ENCODE measurements at regions not wholly inside any gene's neighbourhood (a gene's known extent, or its start where the extent isn't known, plus 50 kb on each side); places are given as distances from the start of the nearest gene placed in this dataset.

GRCh38 chr10:78332657-78333056 is 299.0 kb downstream of the RPS24 start:
- BruUV-seq (replicated peaks) = no TSS peak
- Histone ChIP-seq H3K9me3 (ENCODE audit: low read depth, low read length, poor library complexity, severe bottlenecking) (no peaks in the 10 kb centered on the region), H3K27ac (ENCODE audit: low read depth, low read length, poor library complexity, severe bottlenecking) (no peak overlapping the region), H3K4me3 (ENCODE audit: low read depth, low read length, poor library complexity, severe bottlenecking) (no peak overlapping the region), H3K27me3 (replicated peaks; ENCODE audit: insufficient read depth, low read depth, low read length, poor library complexity) (no peaks in the 10 kb centered on the region), H3K36me3 (ENCODE audit: insufficient read depth, low read length, poor library complexity, severe bottlenecking) (no peaks in the 10 kb centered on the region), H3K4me1 (ENCODE audit: insufficient read depth, low read length, poor library complexity, severe bottlenecking) (no peaks in the 10 kb centered on the region)
- DNase-seq (ENCODE audit: low spot score) = no peak
- CTCF ChIA-PET = no interaction called here
- POLR2A ChIA-PET (ENCODE audit: low non-redundant PET) = no interaction called here
- intact Hi-C loops (cut with micrococcal nuclease; ENCODE audit: unreplicated experiment) = no loop called here
- TF ChIP-seq, protein P1, sequence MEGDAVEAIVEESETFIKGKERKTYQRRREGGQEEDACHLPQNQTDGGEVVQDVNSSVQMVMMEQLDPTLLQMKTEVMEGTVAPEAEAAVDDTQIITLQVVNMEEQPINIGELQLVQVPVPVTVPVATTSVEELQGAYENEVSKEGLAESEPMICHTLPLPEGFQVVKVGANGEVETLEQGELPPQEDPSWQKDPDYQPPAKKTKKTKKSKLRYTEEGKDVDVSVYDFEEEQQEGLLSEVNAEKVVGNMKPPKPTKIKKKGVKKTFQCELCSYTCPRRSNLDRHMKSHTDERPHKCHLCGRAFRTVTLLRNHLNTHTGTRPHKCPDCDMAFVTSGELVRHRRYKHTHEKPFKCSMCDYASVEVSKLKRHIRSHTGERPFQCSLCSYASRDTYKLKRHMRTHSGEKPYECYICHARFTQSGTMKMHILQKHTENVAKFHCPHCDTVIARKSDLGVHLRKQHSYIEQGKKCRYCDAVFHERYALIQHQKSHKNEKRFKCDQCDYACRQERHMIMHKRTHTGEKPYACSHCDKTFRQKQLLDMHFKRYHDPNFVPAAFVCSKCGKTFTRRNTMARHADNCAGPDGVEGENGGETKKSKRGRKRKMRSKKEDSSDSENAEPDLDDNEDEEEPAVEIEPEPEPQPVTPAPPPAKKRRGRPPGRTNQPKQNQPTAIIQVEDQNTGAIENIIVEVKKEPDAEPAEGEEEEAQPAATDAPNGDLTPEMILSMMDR (conservative IDR thresholded peaks at IDR 0.05; ENCODE audit: low read depth, low read length) = no peak

DNA sequence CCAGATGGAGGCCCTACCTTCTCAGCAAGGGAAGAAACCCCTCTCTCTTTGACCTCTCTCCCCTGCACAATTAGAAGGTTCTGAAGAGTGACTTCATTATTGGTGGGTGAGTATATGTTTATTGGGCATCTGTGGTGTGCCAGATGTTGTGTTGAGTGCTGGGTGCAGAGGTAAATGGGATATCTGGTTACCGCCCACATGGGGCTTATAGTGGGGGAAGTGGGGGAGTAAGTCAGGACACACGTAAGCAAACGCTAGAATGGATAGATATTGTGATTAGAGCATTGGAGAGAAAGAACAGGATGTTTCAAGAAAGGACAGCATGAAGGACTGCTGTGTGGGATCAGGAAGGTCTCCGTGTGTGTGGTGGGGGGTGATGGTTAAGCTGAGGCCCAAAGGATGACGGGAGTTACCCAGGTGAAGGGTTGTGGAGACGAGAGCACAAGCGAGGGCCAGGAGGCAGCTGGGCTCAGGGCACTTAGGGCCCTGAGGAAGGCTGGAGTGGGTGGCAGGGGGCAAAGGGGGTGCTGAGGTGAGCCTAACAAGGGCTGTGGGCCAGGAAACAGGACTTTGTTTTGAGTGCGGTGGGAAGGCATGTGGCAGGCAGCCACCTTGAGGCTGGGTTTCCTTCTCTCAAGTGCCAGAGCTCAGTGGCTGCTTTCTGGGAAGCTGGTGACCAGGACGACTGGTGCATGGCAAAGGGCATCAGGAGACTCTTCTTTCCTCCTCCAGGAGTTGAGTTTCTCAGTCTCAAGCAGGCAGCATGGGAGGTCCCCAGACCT is 299.9 kb downstream of the RPS24 start:
- CTCF ChIA-PET = no interaction called here

DNA sequence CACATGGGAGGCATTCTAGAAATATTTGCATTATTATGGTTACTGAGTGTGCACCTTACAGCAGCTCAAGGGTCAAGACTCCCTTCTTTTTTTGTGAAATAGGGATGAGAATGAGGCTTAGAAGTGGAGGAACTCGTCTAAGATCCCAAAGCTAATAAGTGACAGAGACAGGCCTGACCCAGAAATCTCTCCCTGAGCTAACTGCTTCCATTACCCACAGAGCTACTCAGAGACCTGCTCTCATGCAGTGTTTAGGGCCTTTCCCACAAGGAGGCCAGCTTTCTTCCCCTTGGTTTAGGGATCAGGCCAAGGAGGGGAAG is 301.7 kb downstream of the RPS24 start:
- no peaks in the 10 kb centered on the region for H3K9me3 ChIP-seq (ENCODE audit: low read depth, low read length, poor library complexity, severe bottlenecking)
- H3K36me3 ChIP-seq (ENCODE audit: insufficient read depth, low read length, poor library complexity, severe bottlenecking) = no peaks in the 10 kb centered on the region
- CTCF ChIA-PET = no interaction called here
- H3K4me1 ChIP-seq (ENCODE audit: insufficient read depth, low read length, poor library complexity, severe bottlenecking) = no peaks in the 10 kb centered on the region
- DNase-seq (ENCODE audit: low spot score) = no peak
- H3K4me3 ChIP-seq (ENCODE audit: low read depth, low read length, poor library complexity, severe bottlenecking) = no peak overlapping the region
- no peaks in the 10 kb centered on the region for H3K27me3 ChIP-seq (replicated peaks; ENCODE audit: insufficient read depth, low read depth, low read length, poor library complexity)
- TF ChIP-seq, protein P1 (conservative IDR thresholded peaks at IDR 0.05; ENCODE audit: low read depth, low read length) = no peak
- no peak for TF ChIP-seq EZH2 (IDR thresholded peaks at IDR 0.05; ENCODE audit: borderline replicate concordance, low read depth, low read length, poor library complexity, severe bottlenecking)
- POLR2A ChIA-PET (ENCODE audit: low non-redundant PET) = no interaction called here
- no peak overlapping the region for H3K27ac ChIP-seq (ENCODE audit: low read depth, low read length, poor library complexity, severe bottlenecking)
- intact Hi-C loops (cut with micrococcal nuclease; ENCODE audit: unreplicated experiment) = no loop called here
- no TSS peak for BruUV-seq (replicated peaks)

More for the DNA sequence above, 299.9 kb downstream of the RPS24 start:
- TF ChIP-seq, protein P1 (conservative IDR thresholded peaks at IDR 0.05; ENCODE audit: low read depth, low read length) = no peak
- no peak for TF ChIP-seq EZH2 (IDR thresholded peaks at IDR 0.05; ENCODE audit: borderline replicate concordance, low read depth, low read length, poor library complexity, severe bottlenecking)
- no peaks in the 10 kb centered on the region for H3K4me1 ChIP-seq (ENCODE audit: insufficient read depth, low read length, poor library complexity, severe bottlenecking)
- no peak overlapping the region for H3K27ac ChIP-seq (ENCODE audit: low read depth, low read length, poor library complexity, severe bottlenecking)
- POLR2A ChIA-PET (ENCODE audit: low non-redundant PET) = no interaction called here
- H3K4me3 ChIP-seq (ENCODE audit: low read depth, low read length, poor library complexity, severe bottlenecking) = no peak overlapping the region
- DNase-seq (ENCODE audit: low spot score) = no peak
- intact Hi-C loops (cut with micrococcal nuclease; ENCODE audit: unreplicated experiment) = no loop called here
- no peaks in the 10 kb centered on the region for H3K27me3 ChIP-seq (replicated peaks; ENCODE audit: insufficient read depth, low read depth, low read length, poor library complexity)
- no peaks in the 10 kb centered on the region for H3K36me3 ChIP-seq (ENCODE audit: insufficient read depth, low read length, poor library complexity, severe bottlenecking)
- BruUV-seq (replicated peaks) = no TSS peak
- no peaks in the 10 kb centered on the region for H3K9me3 ChIP-seq (ENCODE audit: low read depth, low read length, poor library complexity, severe bottlenecking)
